GM18867 (cell line): ENCODE measurements at regions not wholly inside any gene's neighbourhood (a gene's known extent, or its start where the extent isn't known, plus 50 kb on each side); places are given as distances from the start of the nearest gene placed in this dataset.
"Not testable (repeated sequence)": the region's sequence is repeated elsewhere in the genome, so short reads cannot be mapped to it uniquely, and the experiment has no call there.

ENCODE experiments used
- ATAC-seq: cut with Tn5 transposase; IDR thresholded peaks from one replicate; pipeline ENCODE4 v1.9.1; 2021; ENCODE audit warnings: mild to moderate bottlenecking, moderate library complexity; ENCODE audit not compliant: unreplicated experiment

GRCh38 chr6:167227984-167228383 is 63.1 kb upstream of the UNC93A start:
- no peak for ATAC-seq

DNA sequence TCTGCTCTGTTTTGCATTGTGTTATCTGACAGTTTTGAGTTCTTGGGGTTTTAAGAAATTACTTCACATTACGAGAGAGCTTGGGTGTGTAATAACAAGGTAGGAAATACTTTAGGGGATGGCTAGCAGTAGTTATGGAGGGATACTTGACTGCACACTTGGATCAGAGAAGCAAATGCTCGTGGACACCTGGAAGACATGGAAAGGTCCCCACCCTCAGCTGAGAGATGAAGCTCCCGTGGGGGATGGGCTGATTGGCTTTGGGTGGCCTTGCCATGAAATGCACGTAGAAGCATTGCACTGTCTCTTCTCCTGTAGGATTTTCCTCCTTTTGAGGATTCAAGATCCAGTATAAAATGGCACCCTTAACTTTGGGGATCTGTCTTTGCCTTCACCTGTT is 61.5 kb upstream of the UNC93A start:
- ATAC-seq = no peak

DNA sequence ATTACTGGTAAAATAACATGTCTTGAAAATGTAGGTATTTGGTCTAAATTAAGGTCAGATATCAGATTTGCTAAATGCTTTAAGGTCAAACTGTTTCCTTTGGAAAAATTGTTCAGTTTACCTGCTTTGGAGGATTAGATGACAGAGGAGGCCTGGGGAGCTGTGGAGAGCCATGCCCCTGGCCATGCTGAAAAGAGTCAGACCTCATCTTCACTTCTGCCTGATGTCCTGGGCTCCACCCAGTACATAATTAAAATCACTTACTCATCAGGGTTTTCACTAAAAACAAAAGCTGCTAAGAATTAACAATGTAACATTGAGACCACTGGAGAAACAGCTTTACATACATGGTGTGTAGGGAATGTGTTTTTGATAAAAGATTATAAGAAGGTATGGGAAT is 60.8 kb upstream of the UNC93A start:
- ATAC-seq = no peak

DNA sequence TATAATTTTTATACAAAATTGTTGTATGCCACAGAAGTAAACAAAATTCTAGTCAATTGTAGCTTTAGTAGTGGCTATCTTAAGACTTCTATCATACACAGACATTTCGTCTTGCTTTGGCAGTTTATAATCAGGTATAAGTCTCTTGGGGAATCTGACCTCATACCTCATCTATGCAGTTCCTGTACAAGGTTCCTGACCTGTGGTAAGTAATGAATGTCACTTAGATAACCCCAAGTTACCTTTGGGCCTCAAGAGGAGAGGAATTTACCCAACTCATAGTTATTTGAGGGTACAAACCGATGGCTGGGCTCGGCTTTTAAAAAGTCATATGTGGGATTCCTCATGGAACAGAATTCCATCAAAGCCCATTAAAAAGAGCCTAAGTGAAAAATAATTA is 58.8 kb upstream of the UNC93A start:
- ATAC-seq = no peak

- no peak for ATAC-seq
These were observed 57.6 kb upstream of the UNC93A start for GRCh38 chr6:167233490-167233889.

- ATAC-seq = not testable (repeated sequence)
These were observed 56.5 kb upstream of the UNC93A start for GRCh38 chr6:167234576-167234975.

- no peak for ATAC-seq
These were observed 56.1 kb upstream of the UNC93A start for GRCh38 chr6:167235005-167235404.

DNA sequence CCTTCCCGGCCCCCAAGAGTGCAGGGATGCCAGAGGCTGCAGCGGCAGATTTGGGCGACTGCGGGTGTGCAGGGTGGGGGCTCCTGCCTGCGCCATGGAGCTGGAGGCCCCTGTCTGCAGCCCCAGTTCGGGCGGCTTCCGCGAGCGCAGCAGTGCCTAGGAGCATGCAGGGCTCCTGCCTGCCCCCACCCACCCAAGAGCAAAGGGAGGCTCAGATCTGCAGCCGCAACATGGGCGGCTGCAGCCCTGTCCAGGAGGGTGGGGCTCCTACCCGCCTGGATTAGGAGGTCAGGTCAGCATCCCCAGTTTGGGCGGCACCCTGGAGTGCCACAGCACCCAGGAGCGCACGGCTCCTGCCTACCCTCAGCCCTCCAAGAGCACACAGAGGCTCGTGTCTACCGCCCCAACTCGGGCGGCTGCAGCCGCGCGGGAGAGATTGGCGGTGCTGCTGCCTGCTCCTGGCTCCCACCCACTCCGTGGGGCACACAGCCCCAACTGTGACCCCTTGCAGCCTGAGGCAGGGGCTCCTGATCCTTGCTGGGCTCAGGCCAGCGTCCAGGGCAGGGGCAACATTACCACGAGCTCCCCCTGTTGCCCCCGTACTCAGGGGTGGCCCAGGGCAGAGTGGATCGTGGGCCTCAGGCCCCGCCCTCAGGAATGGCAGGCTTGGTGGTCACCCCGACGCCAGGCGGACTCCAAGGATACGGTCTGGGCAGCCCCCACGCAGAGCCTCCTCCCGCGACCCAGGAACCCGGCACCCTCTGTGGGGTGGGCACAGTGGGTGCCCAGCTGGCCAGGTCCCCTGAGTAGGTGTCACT is 55.5 kb upstream of the UNC93A start:
- no peak for ATAC-seq

DNA sequence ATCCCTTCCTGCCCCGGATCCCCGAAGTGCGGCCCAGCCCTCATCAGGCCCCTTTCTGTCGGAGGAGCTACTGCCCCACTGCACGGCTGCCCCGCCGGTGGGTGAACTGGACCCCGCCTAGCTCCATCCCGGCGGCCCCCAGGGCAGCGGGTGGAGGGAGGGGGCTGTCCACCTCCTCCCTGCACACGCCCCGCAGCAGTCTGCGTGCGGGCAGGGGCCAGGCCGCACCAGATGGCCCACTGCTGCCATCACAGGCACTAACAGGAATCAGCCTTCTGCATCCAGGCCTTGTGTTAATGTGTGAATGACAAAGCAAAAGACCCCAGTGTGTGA is 54.9 kb upstream of the UNC93A start:
- no peak for ATAC-seq

- ATAC-seq = no peak
These were observed 53.5 kb upstream of the UNC93A start for GRCh38 chr6:167237438-167238145.

GRCh38 chr6:167238146-167238693 is 52.9 kb upstream of the UNC93A start:
- no peak for ATAC-seq

- ATAC-seq = no peak
These were observed 52.2 kb upstream of the UNC93A start for GRCh38 chr6:167238694-167239467.

- ATAC-seq = not testable (repeated sequence)
These were observed 51.6 kb upstream of the UNC93A start for GRCh38 chr6:167239470-167239869.

- ATAC-seq = no peak
These were observed 51.0 kb upstream of the UNC93A start for GRCh38 chr6:167240034-167240541.
